DMS79 treated with DMSO at 0.1 percent for 48 hours (cell line): ENCODE measurements at regions not wholly inside any gene's neighbourhood (a gene's known extent, or its start where the extent isn't known, plus 50 kb on each side); places are given as distances from the start of the nearest gene placed in this dataset.
A peak's percentile ranks its signal among the peaks of the same experiment; 100 is the strongest.
"Not testable (repeated sequence)": the region's sequence is repeated elsewhere in the genome, so short reads cannot be mapped to it uniquely, and the experiment has no call there.

Experiments used
- DNase-seq: peaks from one replicate; lab custom pipeline; 2025; lab: John Stamatoyannopoulos, UW

DNA sequence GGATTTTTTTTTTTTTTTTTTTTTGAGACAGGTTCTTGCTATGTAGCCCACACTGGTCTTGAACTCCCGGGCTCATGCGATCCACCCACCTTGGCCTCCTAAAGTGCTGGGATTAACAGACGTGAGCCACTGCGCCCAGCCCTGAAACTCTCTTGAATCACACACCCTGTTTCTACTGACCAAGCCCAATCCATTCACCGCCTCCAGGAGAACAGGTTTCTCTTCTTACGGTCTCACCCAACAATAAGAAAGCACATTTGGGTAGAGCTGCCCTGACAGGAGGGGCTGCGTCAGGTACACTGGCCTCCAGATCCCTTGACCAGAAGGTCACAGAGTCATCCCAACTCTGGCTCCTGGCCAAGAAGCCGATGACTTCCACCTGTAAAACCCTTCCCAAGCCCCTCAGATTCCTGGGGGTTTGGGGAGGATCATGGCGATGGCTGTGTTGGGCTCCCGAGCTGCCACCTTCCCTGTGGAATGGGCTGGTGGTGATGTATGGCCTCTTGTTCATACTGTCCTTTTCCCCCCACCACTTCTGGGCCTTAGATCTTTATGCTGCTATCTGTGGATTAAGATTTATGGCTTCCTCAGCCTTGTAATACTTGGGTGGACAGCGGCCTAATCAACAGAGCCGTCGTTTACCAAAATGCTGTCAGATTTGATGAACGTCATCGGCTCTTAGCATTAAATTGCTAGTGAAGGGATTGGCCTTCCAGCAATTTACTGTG, 89.1 kb downstream of the KATNIP start:
- DNase-seq: no peak

DNA sequence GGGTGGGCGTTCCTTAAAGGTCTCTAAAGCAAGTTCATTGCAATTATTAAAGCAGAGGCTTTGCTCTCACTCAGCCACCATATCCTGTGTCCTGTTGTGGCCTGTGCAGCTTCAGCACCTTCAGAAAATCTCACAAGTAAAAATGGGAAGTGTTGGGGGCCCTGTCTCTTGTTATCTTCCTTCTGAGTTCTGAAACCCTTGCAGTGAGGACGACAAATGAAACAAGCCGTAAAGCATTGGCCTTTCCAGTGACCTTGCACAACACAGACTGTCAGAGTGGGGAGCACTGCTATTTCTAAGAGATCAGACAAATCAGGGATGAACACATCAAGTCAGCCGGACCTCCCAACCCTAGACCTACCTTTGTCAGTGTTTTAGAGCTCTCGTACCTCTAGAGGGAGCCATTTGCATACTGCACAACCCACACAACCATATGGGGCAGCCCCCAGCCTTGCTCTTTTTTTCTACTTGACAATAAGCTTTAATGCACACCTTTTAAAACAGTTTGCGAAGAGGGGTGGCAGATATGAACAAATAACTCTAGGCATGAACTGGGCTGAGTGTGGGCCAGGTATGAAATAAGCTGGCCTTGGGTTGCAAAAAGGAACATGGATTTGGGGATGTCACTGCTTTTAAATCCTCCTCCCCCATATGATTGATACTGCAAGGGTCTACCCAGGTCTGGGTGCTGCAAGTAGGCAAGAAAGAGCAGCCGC, 89.8 kb downstream of the KATNIP start:
- DNase-seq: peak; percentile 12

DNA sequence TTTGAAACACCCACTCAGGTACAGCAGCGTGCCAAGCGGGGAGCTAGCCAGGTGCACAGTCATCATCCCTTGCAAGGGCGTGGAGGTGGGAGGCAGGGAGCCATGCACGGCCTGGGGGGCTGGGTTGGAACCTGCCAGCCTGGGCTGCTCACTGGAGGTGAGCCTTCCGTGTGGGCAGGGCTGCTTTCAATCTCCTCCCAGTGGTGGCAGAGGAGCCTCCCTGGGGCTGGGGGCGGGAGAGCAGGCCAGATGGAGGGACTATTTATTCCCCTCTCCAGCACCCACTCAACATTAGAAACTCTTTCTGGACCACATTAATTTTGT, 90.3 kb downstream of the KATNIP start:
- peak; percentile 34 for DNase-seq

DNA sequence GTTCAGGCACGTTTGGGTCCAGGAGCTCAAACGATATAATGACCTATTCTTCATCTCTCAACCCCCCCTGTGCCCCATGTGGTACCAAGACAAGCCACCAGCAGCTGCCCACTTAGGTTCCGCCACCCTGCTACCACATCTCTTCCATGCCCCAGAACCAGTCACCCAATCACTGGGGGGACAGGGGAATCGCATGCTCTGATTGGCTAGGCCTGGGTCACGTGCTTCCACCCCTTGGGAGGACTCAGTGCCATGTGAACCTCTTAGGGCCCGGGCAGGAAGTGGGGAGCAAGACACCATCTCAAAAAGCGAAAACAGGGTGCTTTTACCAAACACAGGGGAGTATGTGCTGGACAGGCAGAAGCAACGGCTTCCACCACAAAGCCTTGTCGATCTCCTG, 91.3 kb downstream of the KATNIP start:
- DNase-seq: no peak

GRCh38 chr16:27641734-27642415, 91.9 kb downstream of the KATNIP start:
- DNase-seq: not testable (repeated sequence)

DNA sequence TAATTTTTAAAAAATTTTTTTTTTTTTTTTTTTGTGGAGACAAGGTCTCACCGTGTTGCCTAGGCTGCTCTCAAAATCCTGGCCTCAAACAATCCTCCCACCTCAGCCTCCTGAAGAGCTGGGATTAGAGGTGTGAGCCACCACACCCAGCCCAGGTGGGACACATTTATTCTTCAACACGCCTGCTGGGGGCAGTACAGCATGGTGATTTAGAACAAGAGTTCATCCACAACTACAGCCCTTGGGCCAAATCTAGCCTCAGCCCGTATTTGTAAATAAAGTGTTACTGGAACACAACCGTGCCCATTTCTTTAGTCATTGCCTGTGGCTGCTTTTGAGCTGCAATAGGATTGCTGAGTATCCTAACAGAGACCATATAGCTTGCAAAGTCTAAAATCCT, 92.8 kb downstream of the KATNIP start:
- no peak for DNase-seq

GRCh38 chr16:27644165-27644564, 94.2 kb downstream of the KATNIP start:
- DNase-seq: no peak

DNA sequence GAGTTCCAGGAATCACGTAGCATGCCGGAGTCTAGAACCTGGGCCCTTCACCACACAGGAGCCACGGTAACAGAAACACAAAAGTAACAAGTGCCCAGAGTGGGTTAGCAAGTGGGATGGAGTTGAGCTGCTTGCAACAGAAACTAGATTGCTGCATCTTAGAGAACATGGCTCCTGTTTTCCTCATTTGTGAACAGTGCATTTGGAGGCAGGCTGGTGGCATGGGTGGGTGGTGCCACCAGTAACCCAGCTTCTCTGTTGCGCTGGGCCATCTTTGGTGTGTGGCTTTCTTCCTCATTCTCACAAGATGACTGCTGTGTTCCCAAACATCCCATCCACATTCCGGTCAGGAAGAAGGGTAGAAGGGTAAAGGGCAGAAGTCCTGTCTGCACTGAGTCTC, 95.5 kb downstream of the KATNIP start:
- no peak for DNase-seq

DNA sequence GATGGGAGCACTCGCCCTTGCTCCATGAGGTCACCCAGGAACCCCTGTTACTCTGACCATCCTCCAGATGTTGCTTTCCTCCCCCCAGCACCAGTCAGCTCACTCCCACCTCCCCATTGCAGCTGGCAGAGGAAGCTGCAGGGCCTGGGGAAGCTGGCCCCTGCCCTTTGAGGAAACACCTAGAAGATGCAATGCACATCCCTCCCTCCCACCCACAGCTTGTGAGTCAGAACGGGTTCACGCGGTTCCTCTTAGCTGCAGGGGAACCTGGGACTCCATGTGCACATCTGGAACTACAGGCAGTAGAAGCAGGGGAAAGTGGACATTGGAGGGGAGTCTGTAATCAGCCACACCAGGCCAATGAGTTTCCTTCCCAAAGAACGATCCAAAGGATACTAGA, 96.9 kb downstream of the KATNIP start:
- no peak for DNase-seq

DNA sequence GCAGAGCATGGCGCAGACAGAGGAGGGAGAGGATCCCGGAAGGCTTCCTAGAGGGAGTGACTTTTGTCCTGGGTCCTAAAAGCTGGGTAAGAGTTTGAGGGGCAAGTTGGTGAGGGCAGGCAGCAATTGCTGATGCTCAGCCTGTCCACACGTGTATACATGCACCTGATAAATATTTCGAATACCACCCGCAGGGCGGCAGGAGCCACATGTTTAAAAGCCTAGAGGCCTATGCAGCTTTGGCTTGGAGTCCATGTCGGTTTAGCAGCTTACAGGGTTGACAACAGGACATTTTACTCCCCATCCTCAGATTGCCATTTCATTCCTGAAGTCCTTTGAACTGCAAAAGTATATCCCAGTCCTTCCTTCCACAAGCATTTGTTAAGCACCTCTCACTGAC, 99.1 kb downstream of the KATNIP start:
- DNase-seq: no peak

DNA sequence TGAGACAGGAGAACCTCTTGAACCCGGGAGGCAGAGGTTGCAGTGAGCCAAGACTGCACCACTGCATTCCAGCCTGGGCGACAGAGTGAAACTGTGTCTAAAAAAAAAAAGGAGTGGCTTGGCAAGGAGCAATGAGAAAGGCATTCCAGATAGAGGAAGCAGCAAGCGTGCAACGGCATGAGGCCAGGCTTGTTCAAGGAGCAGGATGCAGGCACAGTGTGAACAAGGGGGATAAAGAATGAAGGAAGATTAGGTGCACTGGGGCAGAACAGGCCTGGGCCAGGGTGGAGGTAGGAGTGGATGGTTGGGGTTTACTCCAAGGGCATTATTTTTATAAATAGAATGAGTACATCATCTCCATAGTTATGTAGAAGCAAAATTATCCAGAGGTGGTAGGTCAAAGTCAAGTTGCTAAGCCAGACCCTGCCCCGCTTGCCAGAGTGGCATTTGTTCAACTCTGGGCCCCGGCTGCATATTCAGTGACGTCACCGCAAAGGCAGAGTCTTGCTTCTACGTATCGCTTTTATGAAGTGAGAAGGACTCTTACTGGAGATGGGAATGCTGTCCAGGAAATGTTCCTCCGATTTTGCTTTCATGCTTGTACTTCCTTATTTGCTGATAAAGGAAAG, 100.2 kb downstream of the KATNIP start:
- DNase-seq: no peak

- DNase-seq: peak; percentile 90
Measured at GRCh38 chr16:27651301-27651700, 101.4 kb downstream of the KATNIP start.

DNA sequence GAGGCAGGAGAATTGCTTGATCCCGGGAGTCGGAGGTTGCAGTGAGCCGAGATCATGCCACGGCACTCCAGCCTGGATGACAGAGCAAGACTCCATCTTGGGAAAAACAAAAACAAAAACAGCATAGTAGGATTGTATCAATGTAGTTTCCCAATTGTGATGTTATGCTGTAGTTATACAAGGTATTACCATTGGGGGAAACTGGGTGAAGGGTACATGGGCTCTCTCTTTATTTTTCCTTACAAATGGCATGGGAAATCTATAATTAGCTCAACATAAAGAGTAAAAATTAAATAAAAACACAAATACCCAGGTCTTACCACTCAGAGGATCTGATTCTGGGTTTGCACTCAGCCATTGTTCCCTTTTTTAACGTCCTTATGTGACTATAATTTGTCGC, 107.9 kb downstream of the KATNIP start:
- DNase-seq: no peak

- no peak for DNase-seq
Measured at GRCh38 chr16:27660507-27660906, 110.6 kb downstream of the KATNIP start.

GRCh38 chr16:27663235-27663634, 113.3 kb downstream of the KATNIP start:
- not testable (repeated sequence) for DNase-seq

- no peak for DNase-seq
Measured at GRCh38 chr16:27665881-27666280, 115.9 kb downstream of the KATNIP start.

DNA sequence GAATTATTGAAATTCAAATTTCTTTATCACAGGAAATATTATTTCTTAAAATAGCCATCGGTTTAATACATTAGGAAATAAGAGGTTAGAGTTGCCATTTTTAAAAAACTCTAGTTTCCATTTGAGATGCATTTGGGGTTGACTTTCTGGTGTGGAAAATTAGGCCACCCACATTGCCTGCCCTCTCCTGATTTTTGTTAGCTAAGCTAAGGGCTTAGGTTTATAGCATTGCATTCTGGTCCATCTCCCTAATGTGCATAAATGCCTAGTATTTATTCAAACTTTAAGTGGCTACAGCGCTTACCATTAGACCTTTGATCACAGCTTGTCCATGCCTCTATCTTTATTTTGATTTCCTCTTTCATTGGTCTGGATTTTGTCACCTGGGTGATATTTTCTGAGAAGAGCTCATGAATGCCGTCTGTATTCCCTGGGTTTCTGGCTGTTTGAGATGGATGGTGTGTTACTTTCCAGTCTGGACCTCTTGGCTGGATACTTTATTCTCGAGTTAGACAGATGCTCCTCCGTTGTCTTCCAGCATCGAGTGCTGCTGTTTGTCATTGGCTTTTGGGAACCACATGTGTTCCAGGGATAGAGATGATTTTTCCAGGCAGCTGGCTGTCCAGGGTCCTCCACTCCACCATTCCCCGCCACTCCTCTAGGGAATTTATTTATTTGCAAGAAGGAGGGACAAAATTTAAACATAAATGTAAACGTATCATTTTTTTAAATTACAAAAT, 120.3 kb downstream of the KATNIP start:
- DNase-seq: no peak

GRCh38 chr16:27671410-27671809, 121.5 kb downstream of the KATNIP start:
- DNase-seq: no peak

DNA sequence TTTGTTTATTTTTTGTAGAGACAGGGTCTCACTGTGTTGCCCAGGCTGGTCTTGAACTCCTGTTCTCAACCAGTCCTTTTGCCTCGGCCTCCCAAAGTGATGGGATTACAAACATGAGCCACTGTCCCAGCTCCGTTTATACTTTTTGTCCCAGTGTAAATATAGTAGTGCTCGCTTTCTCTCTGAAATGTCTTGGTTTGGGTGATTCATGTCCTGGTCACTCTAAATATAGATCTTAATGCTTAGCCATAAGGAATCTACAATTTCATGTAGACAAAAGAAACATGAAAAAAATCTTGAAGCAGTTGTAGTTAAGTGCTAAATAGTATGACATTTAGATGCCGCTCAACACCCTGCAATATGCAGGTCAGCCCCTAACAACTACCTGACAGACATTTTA, 126.9 kb downstream of the KATNIP start:
- no peak for DNase-seq

DNA sequence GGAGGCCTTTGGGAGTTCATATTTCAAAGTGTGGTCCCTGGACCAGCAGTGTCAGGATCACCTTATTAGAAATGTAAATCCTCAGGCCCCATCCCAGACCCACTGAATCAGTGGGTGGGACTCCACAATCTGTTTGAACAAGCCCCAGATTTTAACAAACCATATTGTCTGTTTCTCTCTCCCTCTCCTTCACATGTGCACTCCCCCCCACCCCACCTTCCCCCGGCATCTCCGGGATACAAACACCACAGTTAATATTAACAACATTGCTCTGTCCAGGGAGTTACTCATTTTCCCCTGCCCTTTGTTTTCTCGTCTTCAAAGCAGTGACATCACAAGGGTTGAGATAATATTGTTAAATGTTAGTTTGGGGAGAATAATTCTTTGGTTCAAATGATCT, 127.3 kb downstream of the KATNIP start:
- DNase-seq: no peak

GRCh38 chr16:27678955-27679354, 129.0 kb downstream of the KATNIP start:
- no peak for DNase-seq

DNA sequence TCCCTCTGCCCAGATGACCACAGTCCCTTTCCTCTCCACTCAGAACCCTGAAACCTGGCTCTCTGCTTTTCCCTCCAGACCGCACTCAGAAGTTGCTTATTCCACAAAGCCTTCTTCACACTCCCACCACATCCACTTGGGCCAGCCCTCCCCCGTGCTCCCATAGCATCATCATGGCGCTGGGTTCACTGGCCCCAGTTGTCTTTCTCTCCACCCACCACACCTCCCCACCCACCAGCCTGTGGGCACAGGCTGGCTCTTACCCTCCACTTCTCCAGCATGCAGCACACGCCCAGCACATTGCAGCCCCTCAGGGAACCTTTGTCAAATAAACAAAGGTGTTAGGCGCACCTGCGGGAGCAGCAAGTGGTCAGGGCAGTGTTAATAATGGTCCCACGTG, 130.0 kb downstream of the KATNIP start:
- no peak for DNase-seq
